Esophagus squamous epithelium (tissue), 5 donors: ENCODE measurements at regions not wholly inside any gene's neighbourhood (a gene's known extent, or its start where the extent isn't known, plus 50 kb on each side); places are given as distances from the start of the nearest gene placed in this dataset.
"Not testable (repeated sequence)": the region's sequence is repeated elsewhere in the genome, so short reads cannot be mapped to it uniquely, and the experiment has no call there.

Experiments used
- DNase-seq: peaks from one replicate; lab custom pipeline; 2025; lab: John Stamatoyannopoulos, UW
- H3K27ac ChIP-seq, 4 donors: fragments of 200-600 bp; sonication (generic); one replicate each; pipeline ENCODE4 v1.5.1; 2016 to 2019; ENCODE audit warnings: mild to moderate bottlenecking in 1 of 4
- H3K27me3 ChIP-seq, 4 donors: fragments of 200-600 bp; sonication (generic); 1 replicate in 3 of 4; 2 replicates in 1 of 4; pipeline versions ENCODE4 v1.5.1 to v1.6.0; 2017 to 2021; ENCODE audit warnings: antibody characterized with exemption in 1 of 4
- H3K36me3 ChIP-seq, 3 donors: fragments of 200-600 bp; sonication (generic); one replicate each; pipeline ENCODE4 v1.5.1; 2016 to 2019
- H3K4me1 ChIP-seq, 3 donors: fragments of 200-600 bp; sonication (generic); one replicate each; pipeline ENCODE4 v1.5.1; 2017 to 2019
- H3K4me3 ChIP-seq, 4 donors: fragments of 200-600 bp; sonication (generic); 1 replicate in 3 of 4; 2 replicates in 1 of 4; pipeline ENCODE4 v1.5.1; 2016 to 2019; ENCODE audit warnings: mild to moderate bottlenecking in 2 of 4, moderate library complexity in 1 of 4
- H3K9me3 ChIP-seq, 3 donors: fragments of 200-600 bp; sonication (generic); one replicate each; pipeline ENCODE4 v1.5.1; 2016 to 2019
- POLR2A ChIP-seq, 4 donors: fragments of 450-650 bp; IDR thresholded peaks; one replicate each; pipeline ENCODE4 v1.6.1; 2017; ENCODE audit warnings: antibody characterized with exemption in 4 of 4, mild to moderate bottlenecking in 4 of 4, moderate library complexity in 3 of 4
- WGBS, 2 donors: methylation state at CpG; one replicate each; pipeline ENCODE4 v1.1.5; 2018; 5-methylcytosine and 5-hydroxymethylcytosine counted together
- intact Hi-C: fragments of 100-400 bp; cut with DNase I; formaldehyde crosslinking; loops from one replicate; pipeline ENCODE4 v1.15.0; 2022
- TF ChIP-seq, protein P1 (sequence below), 6 experiments: fragments of 450-650 bp in 4 of 6; fragments of 200-600 bp in 2 of 6; sonication (generic) in 2 of 6; IDR thresholded peaks; one replicate each; pipeline ENCODE4 v1.5.1; 2016 to 2019; ENCODE audit warnings: antibody characterized with exemption in 6 of 6, mild to moderate bottlenecking in 4 of 6, moderate library complexity in 4 of 6
- donor health status: DM: yes; HTN: yes; CAD: no.

DNA sequence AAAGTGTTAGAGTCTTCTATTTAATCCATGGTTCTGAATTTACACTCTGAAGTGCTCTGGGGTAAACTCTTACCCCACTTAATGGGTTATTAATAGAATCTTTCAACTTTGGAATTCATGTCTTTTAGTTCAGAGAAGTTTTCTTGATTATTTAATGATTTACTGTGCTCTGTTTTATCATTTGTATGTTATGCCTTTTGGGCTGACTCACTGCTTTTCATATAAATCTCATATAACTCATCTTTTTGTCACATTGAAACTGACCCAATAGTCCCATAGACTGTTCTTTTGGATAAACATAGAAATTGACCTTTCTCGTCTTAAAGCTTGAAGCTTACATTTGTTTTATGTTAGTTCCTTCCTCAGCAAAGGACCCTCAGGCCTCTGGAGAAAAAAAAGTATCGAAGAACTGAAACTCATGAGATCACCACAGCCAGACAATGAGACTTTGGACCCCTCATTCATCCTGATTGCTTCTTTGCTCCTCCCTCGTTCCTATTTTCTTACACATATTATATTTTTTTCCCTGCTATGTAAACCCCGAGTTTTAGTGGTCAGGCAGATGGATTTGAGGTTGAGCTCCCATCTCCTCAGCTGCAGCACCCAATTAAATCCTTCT is 229.1 kb upstream of the CBLB start:
- Histone ChIP-seq H3K4me3 (no peak overlapping the region), H3K36me3 (no peaks in the 10 kb centered on the region), H3K4me1 (no peaks in the 10 kb centered on the region), H3K9me3 (no peaks in the 10 kb centered on the region), H3K27ac (no peak overlapping the region), H3K27me3 (no peaks in the 10 kb centered on the region)
- WGBS, 2 donors, result 64 to 92% methylated on average over 4 of the region's 4 CpGs
- DNase-seq, result no peak
- intact Hi-C loops, result no loop called here
- TF ChIP-seq, protein P1, sequence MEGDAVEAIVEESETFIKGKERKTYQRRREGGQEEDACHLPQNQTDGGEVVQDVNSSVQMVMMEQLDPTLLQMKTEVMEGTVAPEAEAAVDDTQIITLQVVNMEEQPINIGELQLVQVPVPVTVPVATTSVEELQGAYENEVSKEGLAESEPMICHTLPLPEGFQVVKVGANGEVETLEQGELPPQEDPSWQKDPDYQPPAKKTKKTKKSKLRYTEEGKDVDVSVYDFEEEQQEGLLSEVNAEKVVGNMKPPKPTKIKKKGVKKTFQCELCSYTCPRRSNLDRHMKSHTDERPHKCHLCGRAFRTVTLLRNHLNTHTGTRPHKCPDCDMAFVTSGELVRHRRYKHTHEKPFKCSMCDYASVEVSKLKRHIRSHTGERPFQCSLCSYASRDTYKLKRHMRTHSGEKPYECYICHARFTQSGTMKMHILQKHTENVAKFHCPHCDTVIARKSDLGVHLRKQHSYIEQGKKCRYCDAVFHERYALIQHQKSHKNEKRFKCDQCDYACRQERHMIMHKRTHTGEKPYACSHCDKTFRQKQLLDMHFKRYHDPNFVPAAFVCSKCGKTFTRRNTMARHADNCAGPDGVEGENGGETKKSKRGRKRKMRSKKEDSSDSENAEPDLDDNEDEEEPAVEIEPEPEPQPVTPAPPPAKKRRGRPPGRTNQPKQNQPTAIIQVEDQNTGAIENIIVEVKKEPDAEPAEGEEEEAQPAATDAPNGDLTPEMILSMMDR (IDR thresholded peaks at IDR 0.05), result no peak

DNA sequence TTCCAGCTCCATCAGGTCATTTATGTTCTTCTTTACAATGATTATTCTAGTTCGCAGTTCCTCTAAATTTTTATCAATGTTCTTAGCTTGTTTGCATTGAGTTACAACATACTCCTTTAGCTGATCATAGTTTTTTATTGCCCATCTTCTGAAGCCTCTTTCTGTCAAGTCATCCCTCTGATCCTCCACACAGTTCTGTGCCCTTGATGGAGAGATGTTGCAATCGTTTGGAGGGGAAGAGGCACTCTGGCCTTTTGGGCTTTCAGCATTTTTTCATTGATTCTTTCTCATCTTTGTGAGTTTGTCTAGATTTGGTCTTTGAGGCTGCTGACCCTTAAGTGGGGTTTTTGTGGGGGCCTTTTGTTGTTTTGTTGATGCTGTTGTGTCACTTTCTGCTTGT is 234.6 kb upstream of the CBLB start:
- DNase-seq, result no peak
- H3K9me3 ChIP-seq, result no peaks in the 10 kb centered on the region
- H3K4me1 ChIP-seq, result no peaks in the 10 kb centered on the region
- H3K4me3 ChIP-seq, result no peak overlapping the region
- H3K27ac ChIP-seq, result no peak overlapping the region
- 73 to 74% methylated on average over 2 of the region's 2 CpGs for WGBS, 2 donors
- H3K27me3 ChIP-seq, result no peaks in the 10 kb centered on the region
- TF ChIP-seq, protein P1 (IDR thresholded peaks at IDR 0.05), result no peak
- TF ChIP-seq POLR2A (IDR thresholded peaks at IDR 0.05), result no peak
- no peaks in the 10 kb centered on the region for H3K36me3 ChIP-seq
- intact Hi-C loops, result no loop called here

DNA sequence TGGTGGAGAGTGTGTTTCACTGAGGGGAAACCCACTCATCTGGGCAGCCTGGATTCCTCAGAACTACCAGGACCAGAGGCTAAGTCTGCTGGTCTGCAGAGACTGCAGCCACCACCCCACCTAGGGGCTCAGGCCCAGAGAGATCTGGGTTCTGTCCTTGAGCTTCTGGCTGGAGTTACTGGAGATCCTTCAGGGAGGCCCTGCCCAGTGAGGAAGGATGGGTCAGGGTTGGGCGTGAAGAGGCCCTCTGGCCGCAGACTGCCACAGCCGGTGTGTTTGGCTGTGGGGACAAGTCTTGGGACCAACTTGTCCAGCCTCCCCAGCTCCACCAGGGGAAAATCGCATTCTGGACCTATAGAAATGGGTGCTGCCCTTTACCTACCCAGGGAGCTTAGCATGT is 235.3 kb upstream of the CBLB start:
- TF ChIP-seq, protein P1 (IDR thresholded peaks at IDR 0.05), result no peak
- no peak for TF ChIP-seq POLR2A (IDR thresholded peaks at IDR 0.05)
- H3K4me3 ChIP-seq, result no peak overlapping the region
- H3K27me3 ChIP-seq, result no peaks in the 10 kb centered on the region
- intact Hi-C loops, result no loop called here
- H3K36me3 ChIP-seq, result no peaks in the 10 kb centered on the region
- no peaks in the 10 kb centered on the region for H3K9me3 ChIP-seq
- WGBS, 2 donors, result no CpG with 5 or more reads among the region's 4 CpGs
- no peak for DNase-seq
- no peak overlapping the region for H3K27ac ChIP-seq
- H3K4me1 ChIP-seq, result no peaks in the 10 kb centered on the region

DNA sequence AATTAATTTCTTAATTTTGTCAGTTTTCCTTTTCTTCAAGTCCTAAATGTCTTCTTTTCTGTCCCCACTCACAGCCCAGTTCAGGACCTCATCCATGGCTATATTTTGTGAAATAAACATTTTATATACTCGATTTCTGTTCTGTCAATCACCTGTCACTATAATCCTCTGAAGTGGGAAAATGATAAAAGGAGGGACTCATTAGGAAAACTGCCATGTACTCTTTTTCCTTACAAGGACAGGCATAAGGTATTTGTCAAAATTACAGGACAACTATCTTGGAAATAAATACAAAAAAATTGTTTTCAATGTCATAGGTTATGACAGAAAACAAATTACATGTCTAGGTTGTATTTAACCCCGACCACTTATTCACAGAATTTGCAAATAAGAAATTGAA is 240.1 kb upstream of the CBLB start:
- TF ChIP-seq, protein P1 (IDR thresholded peaks at IDR 0.05), result no peak
- TF ChIP-seq POLR2A (IDR thresholded peaks at IDR 0.05), result no peak
- no peak overlapping the region for H3K4me3 ChIP-seq
- H3K27ac ChIP-seq, result no peak overlapping the region
- no peaks in the 10 kb centered on the region for H3K9me3 ChIP-seq
- no peaks in the 10 kb centered on the region for H3K36me3 ChIP-seq
- H3K27me3 ChIP-seq, result no peaks in the 10 kb centered on the region
- DNase-seq, result no peak
- intact Hi-C loops, result no loop called here
- WGBS, 2 donors, result 75 to 78% methylated on average over 2 of the region's 2 CpGs
- H3K4me1 ChIP-seq, result no peaks in the 10 kb centered on the region

DNA sequence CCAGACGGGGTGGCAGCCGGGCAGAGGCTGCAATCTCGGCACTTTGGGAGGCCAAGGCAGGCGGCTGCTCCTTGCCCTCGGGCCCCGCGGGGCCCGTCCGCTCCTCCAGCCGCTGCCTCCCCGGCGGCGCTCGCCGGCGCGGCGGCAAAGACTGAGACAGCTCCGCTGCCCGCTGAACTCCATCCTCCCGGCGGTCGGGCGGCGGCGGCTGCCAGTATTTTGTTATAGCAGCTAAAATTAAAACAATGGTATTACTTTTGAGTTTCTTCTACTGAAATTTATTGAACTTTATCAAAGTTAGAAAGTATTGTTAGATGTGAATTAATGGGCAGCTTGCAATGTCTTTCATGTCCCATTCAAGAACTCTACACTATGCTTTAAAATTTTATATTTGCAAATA is 243.7 kb upstream of the CBLB start:
- intact Hi-C loops, H3K27ac ChIP-seq, H3K27me3 ChIP-seq, DNase-seq, H3K4me3 ChIP-seq, H3K9me3 ChIP-seq, H3K36me3 ChIP-seq, H3K4me1 ChIP-seq: not testable (repeated sequence)
- 98% methylated on average over 16 of the region's 26 CpGs; no CpG with 5 or more reads in 1 of the 2 donors for WGBS, 2 donors

DNA sequence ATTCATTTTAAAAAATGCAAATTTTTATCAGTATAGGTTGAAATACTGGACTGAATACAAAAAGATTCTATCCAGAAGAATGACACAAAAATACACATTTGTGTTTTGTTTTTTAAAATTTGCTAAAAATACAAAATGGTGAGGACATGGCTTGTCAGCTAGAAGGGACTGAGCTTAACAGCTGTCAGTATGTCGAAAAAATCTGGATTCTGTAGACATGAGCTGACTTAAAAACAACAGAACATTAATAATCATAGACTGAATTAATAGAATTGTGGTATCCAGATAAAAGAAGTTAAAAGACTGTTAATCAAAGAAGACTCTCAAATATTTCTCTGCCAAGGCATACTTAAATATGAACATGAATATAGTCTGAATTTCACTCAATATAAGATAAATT is 244.9 kb upstream of the CBLB start:
- intact Hi-C loops, result no loop called here
- no peak overlapping the region for H3K27ac ChIP-seq
- WGBS, 2 donors, result 64 to 81% methylated on average over 1 of the region's 1 CpG
- no peaks in the 10 kb centered on the region for H3K9me3 ChIP-seq
- TF ChIP-seq POLR2A (IDR thresholded peaks at IDR 0.05), result no peak
- TF ChIP-seq, protein P1 (IDR thresholded peaks at IDR 0.05), result no peak
- H3K27me3 ChIP-seq, result no peaks in the 10 kb centered on the region
- peaks cover 0 to 7% (median 0%) of the 10 kb centered on the region in 3 donors for H3K4me1 ChIP-seq
- H3K36me3 ChIP-seq, result no peaks in the 10 kb centered on the region
- no peak overlapping the region for H3K4me3 ChIP-seq
- DNase-seq, result no peak
